ENCODE measurements at regions not wholly inside any gene's neighbourhood (a gene's known extent, or its start where the extent isn't known, plus 50 kb on each side); places are given as distances from the start of the nearest gene placed in this dataset.
"Not testable (repeated sequence)": the region's sequence is repeated elsewhere in the genome, so short reads cannot be mapped to it uniquely, and the experiment has no call there.

GRCh38 chr4:86512631-86513030 is 81.5 kb upstream of the PTPN13 start:
- H3K79me2 ChIP-seq (ENCODE audit: control insufficient read depth, insufficient read depth, low read length) = no peaks in the 10 kb centered on the region
- H3K9ac ChIP-seq (ENCODE audit: low read length) = no peak overlapping the region
- no peaks in the 10 kb centered on the region for H3K27me3 ChIP-seq (replicated peaks in 1 of 4; ENCODE audit: control extremely low read depth in 1 of 4, control insufficient read depth in 3 of 4, insufficient read depth in 4 of 4, low read length in 3 of 4)
- Mint-ChIP-seq H3K4me1 (no peaks in the 10 kb centered on the region), H3K4me3 (no peak overlapping the region), H3K27me3 (peaks cover 5% of the 10 kb centered on the region), H3K9me3 (ENCODE audit: insufficient read depth) (peaks cover 4% of the 10 kb centered on the region), H3K27ac (no peak overlapping the region)
- H3K4me3 ChIP-seq (ENCODE audit: control extremely low read depth in 1 of 5, extremely low read depth in 1 of 5, insufficient read depth in 1 of 5, low read depth in 2 of 5, low read length in 4 of 5) = no peak overlapping the region
- no peaks in the 10 kb centered on the region for H3K36me3 ChIP-seq (replicated peaks in 1 of 2; ENCODE audit: control extremely low read depth in 1 of 2, control insufficient read depth in 1 of 2, extremely low read depth in 1 of 2, insufficient read depth in 2 of 2, low read length in 1 of 2)
- ChIA-PET CTCF (interaction anchor here (1.8 to 3.1 kb wide), 2 partner anchors 13 to 16 kb away, joined by 5 to 11 read pairs; no protein-coding TSS in a partner anchor), POLR2A (no interaction called here)
- no peaks in the 10 kb centered on the region for H3K9me3 ChIP-seq (ENCODE audit: control extremely low read depth in 1 of 3, control insufficient read depth in 2 of 3, insufficient read depth in 1 of 3, low read length in 2 of 3)
- no peak overlapping the region for H3K4me2 ChIP-seq (replicated peaks; ENCODE audit: low read depth, low read length, poor library complexity, severe bottlenecking)
- no peaks in the 10 kb centered on the region for H4K20me1 ChIP-seq (ENCODE audit: control insufficient read depth, insufficient read depth, low read length, poor library complexity, severe bottlenecking)
- no peak overlapping the region for H2AFZ ChIP-seq (ENCODE audit: insufficient read depth, low read depth, low read length, poor library complexity, severe bottlenecking)
- no peak overlapping the region for H3K27ac ChIP-seq (ENCODE audit: low read length in 2 of 2)
- ATAC-seq (ENCODE audit: low read depth) (no peak), DNase-seq (no peak)
- intact Hi-C loops (cut with micrococcal nuclease) = no loop called here
- TF ChIP-seq CTCF (IDR thresholded peaks at IDR 0.05) = no peak
- TF ChIP-seq EZH2 (IDR thresholded peaks at IDR 0.05; ENCODE audit: borderline replicate concordance, insufficient read depth, low read depth, low read length, poor library complexity, severe bottlenecking) = no peak
- H3K4me1 ChIP-seq (ENCODE audit: control insufficient read depth in 2 of 2, insufficient read depth in 2 of 2, low read length in 2 of 2) = no peaks in the 10 kb centered on the region

- H3K36me3 ChIP-seq (replicated peaks in 1 of 2; ENCODE audit: control extremely low read depth in 1 of 2, control insufficient read depth in 1 of 2, extremely low read depth in 1 of 2, insufficient read depth in 2 of 2, low read length in 1 of 2); H3K27ac ChIP-seq (ENCODE audit: low read length in 2 of 2); POLR2A ChIA-PET; H3K27ac Mint-ChIP-seq; H3K9ac ChIP-seq (ENCODE audit: low read length); H3K4me3 Mint-ChIP-seq; H4K20me1 ChIP-seq (ENCODE audit: control insufficient read depth, insufficient read depth, low read length, poor library complexity, severe bottlenecking); H2AFZ ChIP-seq (ENCODE audit: insufficient read depth, low read depth, low read length, poor library complexity, severe bottlenecking); H3K9me3 ChIP-seq (ENCODE audit: control extremely low read depth in 1 of 3, control insufficient read depth in 2 of 3, insufficient read depth in 1 of 3, low read length in 2 of 3); H3K4me1 ChIP-seq (ENCODE audit: control insufficient read depth in 2 of 2, insufficient read depth in 2 of 2, low read length in 2 of 2); ATAC-seq (ENCODE audit: low read depth); H3K4me1 Mint-ChIP-seq; H3K4me2 ChIP-seq (replicated peaks; ENCODE audit: low read depth, low read length, poor library complexity, severe bottlenecking); H3K9me3 Mint-ChIP-seq (ENCODE audit: insufficient read depth); intact Hi-C loops (cut with micrococcal nuclease); DNase-seq; H3K4me3 ChIP-seq (ENCODE audit: control extremely low read depth in 1 of 5, extremely low read depth in 1 of 5, insufficient read depth in 1 of 5, low read depth in 2 of 5, low read length in 4 of 5); H3K27me3 ChIP-seq (replicated peaks in 1 of 4; ENCODE audit: control extremely low read depth in 1 of 4, control insufficient read depth in 3 of 4, insufficient read depth in 4 of 4, low read length in 3 of 4); H3K79me2 ChIP-seq (ENCODE audit: control insufficient read depth, insufficient read depth, low read length); CTCF ChIA-PET: not testable (repeated sequence)
- peaks cover 16% of the 10 kb centered on the region for H3K27me3 Mint-ChIP-seq
- WGBS (ENCODE audit: insufficient coverage) = 80% methylated on average over 1 of the region's 1 CpG
These were observed 78.2 kb upstream of the PTPN13 start for GRCh38 chr4:86515963-86516362.
